ENCODE measurements at regions not wholly inside any gene's neighbourhood (a gene's known extent, or its start where the extent isn't known, plus 50 kb on each side); places are given as distances from the start of the nearest gene placed in this dataset.

GRCh38 chr5:52139888-52140615, 647.7 kb upstream of the ITGA1 start:
- Histone ChIP-seq H3K27me3 (replicated peaks in 1 of 4; ENCODE audit: control insufficient read depth in 3 of 4, extremely low read depth in 1 of 4, insufficient read depth in 3 of 4, low read length in 3 of 4) (no peaks in the 10 kb centered on the region), H3K4me2 (ENCODE audit: insufficient read depth in 1 of 2, low read depth in 2 of 2, low read length in 2 of 2) (no peak overlapping the region), H3K14ac (ENCODE audit: insufficient read length) (no peak overlapping the region), H3K23me2 (ENCODE audit: low read depth, low read length) (no peaks in the 10 kb centered on the region), H4K20me1 (replicated peaks in 1 of 2; ENCODE audit: control insufficient read depth in 1 of 2, insufficient read depth in 2 of 2, low read length in 2 of 2) (no peaks in the 10 kb centered on the region), H3K9me3 (ENCODE audit: insufficient read depth in 2 of 2, low read depth in 1 of 2, low read length in 1 of 2) (no peaks in the 10 kb centered on the region), H3K18ac (ENCODE audit: extremely low read depth, low read length) (no peak overlapping the region), H3K36me3 (ENCODE audit: control insufficient read depth in 2 of 4, insufficient read depth in 4 of 4, low read length in 3 of 4) (no peaks in the 10 kb centered on the region), H3K79me1 (ENCODE audit: low read depth, low read length) (no peaks in the 10 kb centered on the region), H2AFZ (ENCODE audit: low read length) (no peak overlapping the region), H2BK120ac (replicated peaks; ENCODE audit: low read depth, low read length) (no peak overlapping the region), H2BK12ac (ENCODE audit: low read depth, low read length) (no peak overlapping the region), H3K9ac (replicated peaks in 1 of 4; ENCODE audit: extremely low read depth in 1 of 4, low read depth in 3 of 4, low read length in 3 of 4) (no peak overlapping the region), H3K56ac (replicated peaks; ENCODE audit: insufficient read length, low read depth, low read length) (no peak overlapping the region), H3K27ac (ENCODE audit: low read depth, low read length) (no peak overlapping the region), H2BK15ac (ENCODE audit: low read length) (no peak overlapping the region), H3K23ac (ENCODE audit: insufficient read length) (no peak overlapping the region), H3K4ac (replicated peaks; ENCODE audit: insufficient read length, low read depth, low read length) (no peak overlapping the region), H2AK5ac (ENCODE audit: low read depth, low read length) (no peak overlapping the region), H2BK5ac (ENCODE audit: low read depth, low read length) (no peak overlapping the region), H4K91ac (replicated peaks; ENCODE audit: insufficient read length, low read length) (no peak overlapping the region), H3K4me3 (ENCODE audit: extremely low read depth in 1 of 4, insufficient read depth in 2 of 4, low read depth in 3 of 4, low read length in 4 of 4) (no peak overlapping the region), H3K4me1 (replicated peaks in 1 of 4; ENCODE audit: control insufficient read depth in 3 of 4, insufficient read depth in 4 of 4, low read length in 3 of 4) (no peaks in the 10 kb centered on the region), H3K79me2 (ENCODE audit: control insufficient read depth in 1 of 2, insufficient read depth in 2 of 2, low read length in 2 of 2) (no peaks in the 10 kb centered on the region), H2BK20ac (ENCODE audit: low read length) (no peak overlapping the region), H4K5ac (ENCODE audit: insufficient read length, low read depth, low read length) (no peak overlapping the region), H4K8ac (ENCODE audit: extremely low read depth, insufficient read depth, low read length) (no peak overlapping the region)
- WGBS, 2 experiments (ENCODE audit: extremely low coverage in 1 of 2, insufficient coverage in 1 of 2, insufficient read length in 1 of 2, insufficient replicate concordance in 2 of 2, low coverage in 1 of 2, low lambda C conversion rate in 2 of 2, missing lambda C conversion rate in 1 of 2) = 85% methylated on average over 3 of the region's 3 CpGs; no CpG with 5 or more reads in 1 of the 2 experiments
- TF ChIP-seq KDM1A (IDR thresholded peaks at IDR 0.05; ENCODE audit: borderline replicate concordance, low read length) (no peak), USF2 (IDR thresholded peaks at IDR 0.05; ENCODE audit: low read length) (no peak), EGR1 (IDR thresholded peaks at IDR 0.05; ENCODE audit: borderline replicate concordance, low read depth, low read length) (no peak), SRF (IDR thresholded peaks at IDR 0.05; ENCODE audit: low read depth, low read length) (no peak), SP4 (IDR thresholded peaks at IDR 0.05; ENCODE audit: low read length) (no peak), KDM4A (IDR thresholded peaks at IDR 0.05; ENCODE audit: low read depth, low read length, severe bottlenecking) (no peak), TCF12 (IDR thresholded peaks at IDR 0.05; ENCODE audit: low read depth, low read length) (no peak), RFX5 (IDR thresholded peaks at IDR 0.05; ENCODE audit: borderline replicate concordance, low read depth, low read length) (no peak)
- ChIA-PET CTCF (ENCODE audit: partially characterized antibody) (interaction anchor here (1.2 kb wide), 1 partner anchor 20 kb away, joined by 3 read pairs; no protein-coding TSS in a partner anchor), POLR2A (ENCODE audit: partially characterized antibody) (no interaction called here)
- FAIRE-seq (no peak), DNase-seq (ENCODE audit: low read depth in 1 of 2, low spot score in 2 of 2) (no peak)
